Parathyroid adenoma (tissue), 2 donors: ENCODE measurements at regions not wholly inside any gene's neighbourhood (a gene's known extent, or its start where the extent isn't known, plus 50 kb on each side); places are given as distances from the start of the nearest gene placed in this dataset.

ENCODE experiments used
- H2AFZ ChIP-seq: fragments of 300-600 bp; sonication (generic); one replicate; pipeline ENCODE4 v1.7.0; 2017; ENCODE audit warnings: antibody characterized with exemption, mild to moderate bottlenecking
- H3K27ac ChIP-seq: fragments of 300-600 bp; sonication (generic); one replicate; pipeline ENCODE4 v1.7.0; 2017
- H3K27me3 ChIP-seq: fragments of 300-600 bp; sonication (generic); one replicate; pipeline ENCODE4 v1.7.0; 2017; ENCODE audit warnings: low read length; ENCODE audit not compliant: control insufficient read depth, insufficient read depth
- H3K36me3 ChIP-seq: fragments of 300-600 bp; sonication (generic); one replicate; pipeline ENCODE4 v1.7.0; 2017; ENCODE audit warnings: low read length; ENCODE audit not compliant: control insufficient read depth, insufficient read depth
- H3K4me1 ChIP-seq: fragments of 300-600 bp; sonication (generic); one replicate; pipeline ENCODE4 v1.7.0; 2017; ENCODE audit warnings: control low read depth
- H3K4me2 ChIP-seq: fragments of 300-600 bp; sonication (generic); one replicate; pipeline ENCODE4 v1.7.0; 2017; ENCODE audit warnings: low read length
- H3K4me3 ChIP-seq: fragments of 300-600 bp; sonication (generic); one replicate; pipeline ENCODE4 v1.7.0; 2017; ENCODE audit warnings: low read depth, low read length
- H3K79me2 ChIP-seq: fragments of 300-600 bp; sonication (generic); one replicate; pipeline ENCODE4 v1.7.0; 2017; ENCODE audit warnings: control low read depth
- H3K9ac ChIP-seq: fragments of 300-600 bp; sonication (generic); one replicate; pipeline ENCODE4 v1.7.0; 2017; ENCODE audit warnings: mild to moderate bottlenecking
- H3K9me3 ChIP-seq: fragments of 300-600 bp; sonication (generic); one replicate; pipeline ENCODE4 v1.7.0; 2017; ENCODE audit warnings: low read length; ENCODE audit not compliant: control insufficient read depth
- CTCF ChIP-seq: fragments of 300-600 bp; sonication (generic); IDR thresholded peaks from one replicate; pipeline ENCODE4 v1.7.0; 2017; ENCODE audit warnings: antibody characterized with exemption, mild to moderate bottlenecking
- donor health status: primary hyperparathyroidism.

- no peak overlapping the region for H3K9ac ChIP-seq
- no peaks in the 10 kb centered on the region for H3K79me2 ChIP-seq
- H3K36me3 ChIP-seq = no peaks in the 10 kb centered on the region
- H3K27me3 ChIP-seq = no peaks in the 10 kb centered on the region
- no peak overlapping the region for H3K27ac ChIP-seq
- H3K4me1 ChIP-seq = no peaks in the 10 kb centered on the region
- H3K4me2 ChIP-seq = no peak overlapping the region
- no peak overlapping the region for H3K4me3 ChIP-seq
- no peak for TF ChIP-seq CTCF
- no peaks in the 10 kb centered on the region for H3K9me3 ChIP-seq
- H2AFZ ChIP-seq = no peak overlapping the region
Measured at GRCh38 chr1:238738892-238739291, 647.5 kb upstream of the CHRM3 start.

- Histone ChIP-seq H3K9ac (no peak overlapping the region), H3K36me3 (no peaks in the 10 kb centered on the region), H3K27ac (no peak overlapping the region), H2AFZ (no peak overlapping the region), H3K27me3 (no peaks in the 10 kb centered on the region), H3K4me1 (no peaks in the 10 kb centered on the region), H3K4me3 (no peak overlapping the region), H3K79me2 (no peaks in the 10 kb centered on the region), H3K4me2 (no peak overlapping the region), H3K9me3 (no peaks in the 10 kb centered on the region)
- no peak for TF ChIP-seq CTCF
Measured at GRCh38 chr1:238727670-238728069, 658.7 kb upstream of the CHRM3 start.

GRCh38 chr1:238722812-238723211, 663.6 kb upstream of the CHRM3 start:
- H3K27me3 ChIP-seq = no peaks in the 10 kb centered on the region
- no peaks in the 10 kb centered on the region for H3K9me3 ChIP-seq
- H3K36me3 ChIP-seq = no peaks in the 10 kb centered on the region
- no peak overlapping the region for H2AFZ ChIP-seq
- no peak overlapping the region for H3K4me3 ChIP-seq
- no peak for TF ChIP-seq CTCF
- no peak overlapping the region for H3K9ac ChIP-seq
- no peaks in the 10 kb centered on the region for H3K79me2 ChIP-seq
- H3K27ac ChIP-seq = no peak overlapping the region
- H3K4me2 ChIP-seq = no peak overlapping the region
- no peaks in the 10 kb centered on the region for H3K4me1 ChIP-seq

GRCh38 chr1:238710697-238711096, 675.7 kb upstream of the CHRM3 start:
- no peak for TF ChIP-seq CTCF
- H2AFZ ChIP-seq = no peak overlapping the region
- H3K9ac ChIP-seq = no peak overlapping the region
- H3K4me3 ChIP-seq = no peak overlapping the region
- H3K4me2 ChIP-seq = no peak overlapping the region
- H3K27ac ChIP-seq = no peak overlapping the region
- H3K79me2 ChIP-seq = no peaks in the 10 kb centered on the region
- no peaks in the 10 kb centered on the region for H3K4me1 ChIP-seq
- no peaks in the 10 kb centered on the region for H3K36me3 ChIP-seq
- H3K27me3 ChIP-seq = no peaks in the 10 kb centered on the region
- H3K9me3 ChIP-seq = no peaks in the 10 kb centered on the region

- Histone ChIP-seq H3K36me3 (no peaks in the 10 kb centered on the region), H3K79me2 (no peaks in the 10 kb centered on the region), H3K27me3 (no peaks in the 10 kb centered on the region)
Measured at GRCh38 chr1:238701024-238701423, 685.3 kb upstream of the CHRM3 start.

More at GRCh38 chr1:238701024-238701423, 685.3 kb upstream of the CHRM3 start:
- Histone ChIP-seq H3K4me2 (no peak overlapping the region), H3K4me1 (no peaks in the 10 kb centered on the region), H3K27ac (no peak overlapping the region), H3K9me3 (no peaks in the 10 kb centered on the region), H3K4me3 (no peak overlapping the region), H3K9ac (no peak overlapping the region), H2AFZ (no peak overlapping the region)
- TF ChIP-seq CTCF = no peak
